Loucy (cell line): ENCODE measurements at regions not wholly inside any gene's neighbourhood (a gene's known extent, or its start where the extent isn't known, plus 50 kb on each side); places are given as distances from the start of the nearest gene placed in this dataset.

ENCODE experiments used
- EZH2phosphoT487 ChIP-seq: fragments of 200-600 bp; IDR thresholded peaks from 2 replicates; pipeline ENCODE4 v1.6.1; 2018; ENCODE audit warnings: antibody characterized with exemption, mild to moderate bottlenecking, moderate library complexity, borderline replicate concordance
- TF ChIP-seq, protein P1 (sequence below): fragments of 200-600 bp; sonication (generic); conservative IDR thresholded peaks from 2 replicates; pipeline ENCODE4 v1.5.1; 2014; ENCODE audit warnings: mild to moderate bottlenecking, antibody characterized with exemption, low read length

DNA sequence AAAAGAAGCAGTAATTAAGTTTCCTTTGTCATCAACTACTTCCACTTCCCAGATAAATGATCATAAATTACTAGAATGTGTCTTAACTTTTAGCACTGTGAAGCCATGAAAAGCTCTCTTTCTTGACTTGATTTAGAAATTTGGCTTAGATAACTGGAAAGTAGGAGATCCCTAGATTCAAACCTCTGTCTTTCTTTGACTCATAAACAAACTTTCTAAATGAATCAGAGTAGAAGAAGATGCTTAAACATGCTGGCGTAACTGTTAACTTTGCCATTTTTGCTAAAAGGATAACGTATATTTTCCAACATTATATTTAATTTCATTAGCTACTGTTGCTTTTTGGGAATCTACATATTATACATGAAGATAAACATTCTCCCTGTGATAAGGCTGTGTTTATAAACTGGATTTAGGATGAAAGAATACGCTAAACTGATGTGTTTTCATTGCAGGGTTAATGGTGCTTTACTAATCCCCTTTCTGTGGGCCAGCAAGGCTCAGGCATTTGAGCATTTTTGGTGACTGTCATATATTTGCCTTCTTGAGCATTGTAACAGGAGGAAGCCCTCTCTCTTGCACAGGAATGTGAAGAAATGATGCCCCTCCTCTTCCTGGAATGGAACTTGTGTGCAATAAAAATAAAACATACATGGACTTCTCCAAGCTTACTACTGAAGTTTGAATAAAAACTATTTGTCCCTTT, 301.4 kb downstream of the BMP4 start:
- TF ChIP-seq, protein P1, sequence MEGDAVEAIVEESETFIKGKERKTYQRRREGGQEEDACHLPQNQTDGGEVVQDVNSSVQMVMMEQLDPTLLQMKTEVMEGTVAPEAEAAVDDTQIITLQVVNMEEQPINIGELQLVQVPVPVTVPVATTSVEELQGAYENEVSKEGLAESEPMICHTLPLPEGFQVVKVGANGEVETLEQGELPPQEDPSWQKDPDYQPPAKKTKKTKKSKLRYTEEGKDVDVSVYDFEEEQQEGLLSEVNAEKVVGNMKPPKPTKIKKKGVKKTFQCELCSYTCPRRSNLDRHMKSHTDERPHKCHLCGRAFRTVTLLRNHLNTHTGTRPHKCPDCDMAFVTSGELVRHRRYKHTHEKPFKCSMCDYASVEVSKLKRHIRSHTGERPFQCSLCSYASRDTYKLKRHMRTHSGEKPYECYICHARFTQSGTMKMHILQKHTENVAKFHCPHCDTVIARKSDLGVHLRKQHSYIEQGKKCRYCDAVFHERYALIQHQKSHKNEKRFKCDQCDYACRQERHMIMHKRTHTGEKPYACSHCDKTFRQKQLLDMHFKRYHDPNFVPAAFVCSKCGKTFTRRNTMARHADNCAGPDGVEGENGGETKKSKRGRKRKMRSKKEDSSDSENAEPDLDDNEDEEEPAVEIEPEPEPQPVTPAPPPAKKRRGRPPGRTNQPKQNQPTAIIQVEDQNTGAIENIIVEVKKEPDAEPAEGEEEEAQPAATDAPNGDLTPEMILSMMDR: no peak
- TF ChIP-seq EZH2phosphoT487: no peak
